ENCODE measurements at regions not wholly inside any gene's neighbourhood (a gene's known extent, or its start where the extent isn't known, plus 50 kb on each side); places are given as distances from the start of the nearest gene placed in this dataset.

- DNase-seq (ENCODE audit: low read depth), result no peak
Measured at GRCh38 chr16:86913886-86914285, 335.5 kb downstream of the FOXL1 start.

GRCh38 chr16:86914876-86915717 is 336.7 kb downstream of the FOXL1 start:
- no peak for DNase-seq (ENCODE audit: low read depth)

GRCh38 chr16:86917471-86918365 is 339.4 kb downstream of the FOXL1 start:
- no peak for DNase-seq (ENCODE audit: low read depth)

- no peak for DNase-seq (ENCODE audit: low read depth)
Measured at GRCh38 chr16:86918637-86919036, 340.3 kb downstream of the FOXL1 start.

- DNase-seq (ENCODE audit: low read depth), result no peak
Measured at GRCh38 chr16:86919078-86919477, 340.7 kb downstream of the FOXL1 start.

GRCh38 chr16:86919578-86920305 is 341.4 kb downstream of the FOXL1 start:
- no peak for DNase-seq (ENCODE audit: low read depth)

- DNase-seq (ENCODE audit: low read depth), result no peak
Measured at GRCh38 chr16:86921289-86921688, 342.9 kb downstream of the FOXL1 start.

GRCh38 chr16:86922311-86922710 is 344.0 kb downstream of the FOXL1 start:
- DNase-seq (ENCODE audit: low read depth), result no peak

- no peak for DNase-seq (ENCODE audit: low read depth)
Measured at GRCh38 chr16:86923656-86924055, 345.3 kb downstream of the FOXL1 start.

GRCh38 chr16:86924537-86924936 is 346.2 kb downstream of the FOXL1 start:
- DNase-seq (ENCODE audit: low read depth), result no peak

- DNase-seq (ENCODE audit: low read depth), result no peak
Measured at GRCh38 chr16:86925067-86925791, 346.9 kb downstream of the FOXL1 start.

- no peak for DNase-seq (ENCODE audit: low read depth)
Measured at GRCh38 chr16:86926181-86927094, 348.1 kb downstream of the FOXL1 start.

- DNase-seq (ENCODE audit: low read depth), result no peak
Measured at GRCh38 chr16:86927699-86928098, 349.4 kb downstream of the FOXL1 start.

GRCh38 chr16:86928523-86929011 is 350.2 kb downstream of the FOXL1 start:
- no peak for DNase-seq (ENCODE audit: low read depth)

GRCh38 chr16:86929057-86929871 is 350.9 kb downstream of the FOXL1 start:
- DNase-seq (ENCODE audit: low read depth), result no peak

- no peak for DNase-seq (ENCODE audit: low read depth)
Measured at GRCh38 chr16:86930001-86930400, 351.7 kb downstream of the FOXL1 start.

- DNase-seq (ENCODE audit: low read depth), result no peak
Measured at GRCh38 chr16:86930663-86931373, 352.5 kb downstream of the FOXL1 start.

GRCh38 chr16:86931410-86931941 is 353.1 kb downstream of the FOXL1 start:
- no peak for DNase-seq (ENCODE audit: low read depth)
